ENCODE measurements at regions not wholly inside any gene's neighbourhood (a gene's known extent, or its start where the extent isn't known, plus 50 kb on each side); places are given as distances from the start of the nearest gene placed in this dataset.

DNA sequence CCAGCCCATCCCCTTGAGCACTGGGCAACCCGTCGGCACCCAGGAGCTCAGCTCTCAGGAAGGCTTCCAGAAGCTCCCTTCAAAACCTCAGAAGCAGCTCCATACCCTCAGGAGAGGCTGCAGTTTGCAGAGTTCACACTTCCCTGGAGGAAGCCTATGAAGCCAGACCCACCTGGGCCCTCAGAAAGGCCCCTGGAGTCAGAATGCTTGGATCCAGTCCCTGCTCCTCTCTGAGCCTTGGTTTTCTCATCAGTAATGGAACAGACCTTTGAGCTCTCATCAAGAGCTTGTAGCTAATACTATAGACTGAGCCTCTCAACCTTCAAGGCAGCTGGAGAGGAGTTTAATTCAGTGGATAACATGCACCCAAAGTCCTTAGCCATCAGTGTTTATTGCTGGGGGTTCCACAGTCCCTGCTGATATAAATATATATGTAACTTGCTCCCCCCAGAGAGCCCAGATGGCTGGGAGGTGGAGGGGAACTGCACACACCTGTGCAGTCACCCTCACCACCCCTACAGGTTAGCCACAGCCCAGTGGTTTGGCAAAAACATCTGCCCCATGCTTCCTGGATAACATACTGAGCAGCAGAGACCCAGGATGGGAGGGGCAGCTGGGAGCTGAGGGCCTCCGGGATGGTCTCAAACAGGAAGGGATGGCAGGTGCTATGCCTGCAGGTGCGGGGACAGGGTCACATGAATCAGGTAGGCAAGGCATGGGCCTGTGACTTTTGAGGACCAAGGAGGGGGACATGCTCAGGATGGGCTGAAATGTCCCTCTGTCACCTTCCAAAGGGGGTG is 120.1 kb downstream of the SNX5 start:
- Histone ChIP-seq H3K9me3 (ENCODE audit: low read depth, low read length) (no peaks in the 10 kb centered on the region), H3K27ac (no peak overlapping the region), H3K36me3 (ENCODE audit: insufficient read depth, low read length) (no peaks in the 10 kb centered on the region), H3K4me3 (no peak overlapping the region), H3K9ac (ENCODE audit: insufficient read length) (no peak overlapping the region)
- no peak for DNase-seq (ENCODE audit: low read depth, low spot score)
- no peak for TF ChIP-seq EZH2 (IDR thresholded peaks at IDR 0.05)
- no peak for TF ChIP-seq POLR2AphosphoS5 (IDR thresholded peaks at IDR 0.05; ENCODE audit: borderline replicate concordance, low read depth, low read length)
- no peak for TF ChIP-seq FOXP2 (optimal IDR thresholded peaks at IDR 0.05; ENCODE audit: control extremely low read depth, extremely low read length, insufficient read depth)

DNA sequence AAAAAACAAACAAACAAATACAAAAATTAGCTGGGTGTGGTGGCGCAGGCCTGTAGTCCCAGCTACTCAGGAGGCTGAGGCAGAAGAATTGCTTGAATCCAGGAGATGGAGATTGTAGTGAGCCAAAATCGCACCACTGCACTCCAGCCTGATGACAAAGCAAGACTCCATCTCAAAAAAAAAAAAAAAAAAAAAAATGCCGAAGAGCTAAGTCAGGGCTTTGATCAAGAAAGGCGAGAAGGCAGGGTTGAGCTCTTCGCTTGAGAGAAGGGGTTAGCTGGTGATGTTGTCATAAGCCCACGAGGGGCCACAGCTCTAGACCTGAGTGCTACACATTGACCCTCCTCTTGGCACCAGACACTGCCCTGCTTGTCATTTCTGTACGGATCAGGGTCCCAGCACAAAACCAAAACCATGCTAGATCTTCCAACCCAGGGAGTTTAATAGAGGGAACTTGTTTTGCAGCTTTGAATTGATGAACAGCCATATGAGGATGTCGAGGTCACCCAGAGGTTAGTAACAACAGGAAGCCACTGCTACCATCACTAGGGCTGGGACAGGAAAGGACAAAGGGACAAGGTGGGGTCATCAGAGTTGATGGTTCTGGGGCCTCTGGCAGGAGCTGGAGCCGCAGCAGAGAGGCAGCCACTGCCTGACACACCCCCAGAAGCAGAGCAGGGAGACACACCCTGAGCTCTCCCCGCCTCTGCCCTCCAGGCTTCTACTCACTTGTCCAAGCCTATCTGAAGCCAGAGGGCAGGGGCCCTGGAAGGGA is 122.7 kb downstream of the SNX5 start:
- DNase-seq (ENCODE audit: low read depth, low spot score) = no peak

DNA sequence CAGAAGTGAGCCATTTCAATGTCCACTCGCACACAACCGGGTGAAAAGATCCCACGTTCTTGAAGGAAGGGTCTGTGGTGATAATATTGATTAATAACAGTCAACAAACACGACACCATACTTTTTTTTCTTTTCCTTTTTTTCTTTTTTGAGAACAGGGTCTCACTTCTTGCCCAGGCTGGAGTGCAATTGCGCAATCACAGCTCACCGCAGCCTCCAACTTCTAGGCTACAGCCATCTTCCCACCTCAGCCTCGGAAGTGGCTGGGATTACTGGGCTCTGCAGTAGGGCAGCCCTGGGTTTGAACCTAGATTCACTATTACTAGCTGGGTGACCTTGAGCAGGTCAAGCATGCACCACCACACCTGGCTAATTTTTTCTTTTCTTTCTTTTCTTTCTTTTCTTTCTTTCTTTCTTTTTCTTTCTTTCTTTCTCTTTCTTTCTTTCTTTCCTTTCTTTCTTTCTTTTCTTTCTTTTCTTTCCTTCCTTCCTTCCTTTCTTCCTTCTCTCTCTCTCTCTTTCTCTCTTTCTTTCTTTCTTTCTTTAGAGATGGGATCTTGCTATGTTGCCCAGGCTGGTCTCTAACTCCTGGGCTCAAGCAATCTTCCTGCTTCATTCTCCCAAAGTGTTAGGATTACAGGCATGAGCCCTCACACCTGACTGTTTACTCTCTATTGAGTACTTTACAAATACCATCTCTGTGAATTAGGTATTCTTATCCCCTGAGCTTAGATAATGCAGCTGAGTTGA is 123.9 kb downstream of the SNX5 start:
- Histone ChIP-seq H3K9me3 (ENCODE audit: low read depth, low read length) (no peaks in the 10 kb centered on the region), H3K4me3 (no peak overlapping the region), H3K9ac (ENCODE audit: insufficient read length) (no peak overlapping the region), H3K36me3 (ENCODE audit: insufficient read depth, low read length) (no peaks in the 10 kb centered on the region), H3K27ac (no peak overlapping the region)
- DNase-seq (ENCODE audit: low read depth, low spot score) = no peak
- TF ChIP-seq FOXP2 (optimal IDR thresholded peaks at IDR 0.05; ENCODE audit: control extremely low read depth, extremely low read length, insufficient read depth) (no peak), EZH2 (IDR thresholded peaks at IDR 0.05) (no peak), POLR2AphosphoS5 (IDR thresholded peaks at IDR 0.05; ENCODE audit: borderline replicate concordance, low read depth, low read length) (no peak)

More for the DNA sequence above, 122.7 kb downstream of the SNX5 start:
- TF ChIP-seq EZH2 (IDR thresholded peaks at IDR 0.05) (no peak), POLR2AphosphoS5 (IDR thresholded peaks at IDR 0.05; ENCODE audit: borderline replicate concordance, low read depth, low read length) (no peak), FOXP2 (optimal IDR thresholded peaks at IDR 0.05; ENCODE audit: control extremely low read depth, extremely low read length, insufficient read depth) (no peak)
- Histone ChIP-seq H3K36me3 (ENCODE audit: insufficient read depth, low read length) (no peaks in the 10 kb centered on the region), H3K27ac (no peak overlapping the region), H3K9ac (ENCODE audit: insufficient read length) (no peak overlapping the region), H3K4me3 (no peak overlapping the region), H3K9me3 (ENCODE audit: low read depth, low read length) (no peaks in the 10 kb centered on the region)

DNA sequence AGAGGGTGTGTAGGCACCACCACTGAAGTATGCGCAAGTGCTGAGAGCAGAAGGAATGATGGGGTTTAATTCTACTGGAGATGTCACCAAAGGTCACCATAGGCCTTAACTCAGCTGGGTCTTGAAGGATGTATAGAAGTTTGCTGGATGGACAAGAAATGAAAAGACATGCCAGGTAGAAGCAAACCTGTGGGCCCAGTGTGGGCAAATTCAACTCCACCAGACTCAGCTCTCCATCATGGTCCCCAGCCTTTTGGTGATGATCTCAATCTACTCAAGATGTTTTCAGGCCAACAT is 124.5 kb downstream of the SNX5 start:
- DNase-seq (ENCODE audit: low read depth, low spot score) = no peak
- no peak for TF ChIP-seq POLR2AphosphoS5 (IDR thresholded peaks at IDR 0.05; ENCODE audit: borderline replicate concordance, low read depth, low read length)
- no peak overlapping the region for H3K27ac ChIP-seq

DNA sequence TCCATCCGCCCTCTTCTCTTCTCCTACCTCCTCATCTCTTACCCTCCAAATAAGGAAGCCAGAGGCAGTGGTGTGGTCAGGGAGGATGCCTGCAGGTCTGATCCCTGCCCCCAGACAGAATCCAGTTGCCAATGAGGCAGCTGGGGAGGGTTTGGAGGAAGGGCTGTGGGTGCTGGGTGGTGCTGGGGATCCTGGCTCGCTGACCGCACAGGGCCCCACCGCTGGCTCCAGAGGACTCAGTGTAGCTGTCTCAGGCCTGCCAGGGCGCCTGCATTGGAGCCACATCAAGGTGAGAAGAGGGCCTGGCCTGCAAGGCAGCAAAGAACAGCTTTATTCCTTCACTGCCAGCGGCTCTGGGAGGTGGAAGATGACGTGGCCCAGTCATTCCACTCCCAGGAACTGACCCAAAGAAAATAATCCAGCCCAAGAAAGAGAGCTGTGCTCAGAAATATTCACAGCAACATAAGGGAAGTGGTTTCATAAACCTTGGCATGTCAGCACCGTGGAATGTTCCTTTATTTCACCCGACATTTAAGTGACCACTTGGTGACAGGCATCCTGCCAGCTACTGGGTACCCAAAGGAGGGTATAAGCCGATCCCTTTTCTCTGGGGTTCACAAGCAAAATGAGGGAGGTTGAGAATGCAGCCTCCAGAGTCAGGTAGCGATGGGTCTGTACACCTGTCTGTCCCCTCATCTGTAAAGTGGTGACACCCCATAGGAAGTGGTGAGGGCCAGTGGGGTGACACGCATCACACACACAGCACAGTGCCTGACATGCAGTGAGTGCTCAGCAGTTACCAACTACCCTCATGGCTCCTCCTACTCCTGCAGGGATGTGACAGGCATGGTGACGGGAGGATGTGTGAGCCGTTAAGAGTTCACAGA is 125.1 kb downstream of the SNX5 start:
- Histone ChIP-seq H3K4me3 (no peak overlapping the region), H3K36me3 (ENCODE audit: insufficient read depth, low read length) (no peaks in the 10 kb centered on the region), H3K27ac (no peak overlapping the region), H3K9ac (ENCODE audit: insufficient read length) (no peak overlapping the region), H3K9me3 (ENCODE audit: low read depth, low read length) (no peaks in the 10 kb centered on the region)
- DNase-seq (ENCODE audit: low read depth, low spot score) = no peak
- TF ChIP-seq EZH2 (IDR thresholded peaks at IDR 0.05) (no peak), POLR2AphosphoS5 (IDR thresholded peaks at IDR 0.05; ENCODE audit: borderline replicate concordance, low read depth, low read length) (no peak), FOXP2 (optimal IDR thresholded peaks at IDR 0.05; ENCODE audit: control extremely low read depth, extremely low read length, insufficient read depth) (no peak)

More for the DNA sequence above, 124.5 kb downstream of the SNX5 start:
- no peaks in the 10 kb centered on the region for H3K36me3 ChIP-seq (ENCODE audit: insufficient read depth, low read length)
- H3K9me3 ChIP-seq (ENCODE audit: low read depth, low read length) = no peaks in the 10 kb centered on the region
- H3K9ac ChIP-seq (ENCODE audit: insufficient read length) = no peak overlapping the region
- H3K4me3 ChIP-seq = no peak overlapping the region

DNA sequence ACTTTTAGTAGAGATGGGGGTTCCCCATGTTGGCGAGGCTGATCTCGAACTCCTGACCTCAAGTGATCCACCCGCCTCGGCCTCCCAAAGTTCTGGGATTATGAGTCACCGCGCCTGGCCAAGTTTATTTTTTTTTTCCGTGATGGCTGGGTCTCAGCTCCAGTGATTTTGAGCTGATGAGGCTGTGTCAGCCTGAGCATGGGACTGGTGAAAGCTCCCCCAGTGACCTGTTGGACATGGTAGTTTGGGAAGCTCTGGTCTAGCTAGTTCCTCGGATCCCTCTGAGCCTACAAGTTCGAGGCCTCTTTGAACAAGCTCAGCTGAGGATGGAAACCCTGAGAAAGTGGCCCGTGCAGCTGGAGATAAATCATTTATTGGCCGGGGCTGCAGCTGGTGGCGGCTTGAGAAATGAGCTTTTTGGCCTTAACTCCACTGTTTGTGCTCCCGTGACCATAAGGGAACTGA is 126.8 kb downstream of the SNX5 start:
- no peak overlapping the region for H3K9ac ChIP-seq (ENCODE audit: insufficient read length)
- no peak overlapping the region for H3K4me3 ChIP-seq
- no peak for TF ChIP-seq POLR2AphosphoS5 (IDR thresholded peaks at IDR 0.05; ENCODE audit: borderline replicate concordance, low read depth, low read length)
- TF ChIP-seq EZH2 (IDR thresholded peaks at IDR 0.05) = no peak
- TF ChIP-seq FOXP2 (optimal IDR thresholded peaks at IDR 0.05; ENCODE audit: control extremely low read depth, extremely low read length, insufficient read depth) = no peak
- H3K27ac ChIP-seq = no peak overlapping the region
- H3K36me3 ChIP-seq (ENCODE audit: insufficient read depth, low read length) = no peaks in the 10 kb centered on the region
- H3K9me3 ChIP-seq (ENCODE audit: low read depth, low read length) = no peaks in the 10 kb centered on the region
- no peak for DNase-seq (ENCODE audit: low read depth, low spot score)

DNA sequence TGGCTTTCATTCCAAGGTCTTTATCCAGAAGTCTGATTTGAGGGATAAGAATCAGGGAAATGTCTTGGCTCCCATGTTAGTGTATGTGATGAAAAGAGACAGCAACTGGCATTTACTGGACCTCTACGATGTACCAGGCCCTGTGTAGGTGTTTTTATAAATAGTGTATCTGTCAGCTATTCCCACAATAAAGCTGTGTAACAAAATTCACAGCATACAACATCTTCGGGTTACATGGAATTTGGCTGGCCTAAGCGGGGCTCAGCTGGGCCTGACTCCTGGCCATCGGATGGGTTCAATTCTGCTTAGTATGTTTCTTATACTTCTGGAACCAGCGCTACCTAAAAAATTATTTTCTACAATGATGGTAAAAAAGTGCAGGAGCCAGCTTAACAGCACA is 128.2 kb downstream of the SNX5 start:
- Histone ChIP-seq H3K27ac (no peak overlapping the region), H3K9me3 (ENCODE audit: low read depth, low read length) (no peaks in the 10 kb centered on the region), H3K4me3 (no peak overlapping the region), H3K9ac (ENCODE audit: insufficient read length) (no peak overlapping the region), H3K36me3 (ENCODE audit: insufficient read depth, low read length) (no peaks in the 10 kb centered on the region)
- DNase-seq (ENCODE audit: low read depth, low spot score) = no peak
- no peak for TF ChIP-seq POLR2AphosphoS5 (IDR thresholded peaks at IDR 0.05; ENCODE audit: borderline replicate concordance, low read depth, low read length)
- TF ChIP-seq FOXP2 (optimal IDR thresholded peaks at IDR 0.05; ENCODE audit: control extremely low read depth, extremely low read length, insufficient read depth) = no peak
- TF ChIP-seq EZH2 (IDR thresholded peaks at IDR 0.05) = no peak

All from SK-N-MC (cell line).